GM12878 (cell line): ENCODE measurements at regions not wholly inside any gene's neighbourhood (a gene's known extent, or its start where the extent isn't known, plus 50 kb on each side); places are given as distances from the start of the nearest gene placed in this dataset.

Experiments
- ATAC-seq: fragments of 200-7000 bp; cut with Tn5 transposase; 3 replicates; pipeline ENCODE4 v1.9.1; 2020; ENCODE audit warnings: mild to moderate bottlenecking, moderate library complexity
- BruUV-seq: library from RNA; stranded (reverse); fragments of 400-500 nt; replicated peaks from 2 replicates; lab custom pipeline; 2021; lab: Mats Ljungman, UMichigan
- CTCF ChIA-PET: fragments of 300-600 bp; sonication (Branson Sonifier 250); formaldehyde crosslinking; extraction: SDS; loops from one replicate; lab custom pipeline; 2021; ENCODE audit warnings: inconsistent platforms; lab: Yijun Ruan, JAX
- POLR2A ChIA-PET: fragments of 350-600 bp; formaldehyde crosslinking; extraction: SDS; loops from one replicate; lab custom pipeline; 2021; ENCODE audit warnings: inconsistent platforms; lab: Charles Lee
- RAD21 ChIA-PET: fragments of 300-600 bp; sonication (Branson Sonifier 250); formaldehyde crosslinking; loops from one replicate; lab custom pipeline; 2023; ENCODE audit warnings: antibody characterized with exemption; ENCODE audit not compliant: unreplicated experiment; lab: Charles Lee
- SMC1A ChIA-PET: fragments of 300-600 bp; sonication (Branson Sonifier 250); formaldehyde crosslinking; loops from one replicate; lab custom pipeline; 2023; ENCODE audit not compliant: unreplicated experiment, uncharacterized antibody; lab: Charles Lee
- DNase-seq: peaks from one replicate; pipeline ENCODE4 v3.0.0-alpha.2; 2011; ENCODE audit warnings: low read depth, low spot score
- FAIRE-seq: peaks from 3 replicates; lab custom pipeline; 2011; peaks lifted over from hg19 to GRCh38; lab: Jason Lieb, UNC
- H2AFZ ChIP-seq: 2 replicates; pipeline ENCODE4 v1.6.0; 2011; ENCODE audit warnings: low read depth, low read length, control low read depth; ENCODE audit not compliant: control insufficient read depth
- H3K27ac ChIP-seq: 2 replicates; pipeline ENCODE4 v1.5.1; 2011; ENCODE audit warnings: control low read depth; ENCODE audit not compliant: control insufficient read depth, insufficient read depth
- H3K27me3 ChIP-seq, 2 experiments: replicated peaks in 1 of 2; 2 replicates each; pipeline versions ENCODE4 v1.6.0 to v1.6.1; 2011; ENCODE audit warnings: low read length in 1 of 2; ENCODE audit not compliant: control insufficient read depth in 2 of 2, insufficient read depth in 2 of 2
- H3K36me3 ChIP-seq, 2 experiments: 2 replicates each; pipeline ENCODE4 v1.5.1; 2011; ENCODE audit warnings: low read length in 1 of 2; ENCODE audit not compliant: control insufficient read depth in 2 of 2, insufficient read depth in 2 of 2
- H3K4me1 ChIP-seq: 2 replicates; pipeline ENCODE4 v1.6.1; 2011; ENCODE audit warnings: mild to moderate bottlenecking, low read length, moderate library complexity, mixed read lengths; ENCODE audit not compliant: control insufficient read depth, insufficient read depth
- H3K4me2 ChIP-seq: 2 replicates; pipeline ENCODE4 v1.6.0; 2011; ENCODE audit warnings: control low read depth; ENCODE audit not compliant: control insufficient read depth, insufficient read depth
- H3K4me3 ChIP-seq: fragments of 200-600 bp; sonication (generic); 2 replicates; pipeline ENCODE4 v1.5.1; 2016
- H3K79me2 ChIP-seq: 2 replicates; pipeline ENCODE4 v1.6.0; 2011; ENCODE audit warnings: low read length; ENCODE audit not compliant: control insufficient read depth, insufficient read depth
- H3K9ac ChIP-seq: 2 replicates; pipeline ENCODE4 v1.8.0; 2011; ENCODE audit warnings: low read length, control low read depth, mixed read lengths; ENCODE audit not compliant: control insufficient read depth, insufficient read depth
- H3K9me3 ChIP-seq: replicated peaks from 3 replicates; pipeline ENCODE4 v1.5.1; 2011; ENCODE audit warnings: mild to moderate bottlenecking, low read length; ENCODE audit not compliant: control insufficient read depth, insufficient read depth
- H4K20me1 ChIP-seq: 2 replicates; pipeline ENCODE4 v1.6.0; 2011; ENCODE audit not compliant: control insufficient read depth, insufficient read depth
- BMI1 ChIP-seq: fragments of 450-650 bp; IDR thresholded peaks from 2 replicates; pipeline ENCODE4 v1.6.1; 2016; ENCODE audit warnings: mild to moderate bottlenecking, moderate library complexity, borderline replicate concordance
- CEBPZ ChIP-seq: fragments of 150-350 bp; IDR thresholded peaks from 2 replicates; pipeline ENCODE4 v1.6.1; 2016; ENCODE audit warnings: low read depth, low read length
- FOXK2 ChIP-seq: fragments of 450-650 bp; IDR thresholded peaks from 2 replicates; pipeline ENCODE4 v1.6.1; 2017; ENCODE audit warnings: mild to moderate bottlenecking, moderate library complexity
- MEF2B ChIP-seq: fragments of 450-650 bp; IDR thresholded peaks from 2 replicates; pipeline ENCODE4 v1.6.1; 2018; ENCODE audit warnings: mild to moderate bottlenecking, moderate library complexity; ENCODE audit not compliant: partially characterized antibody, poor library complexity, severe bottlenecking
- NFYA ChIP-seq: IDR thresholded peaks from 2 replicates; pipeline ENCODE4 v1.6.1; 2011; ENCODE audit warnings: low read depth, mild to moderate bottlenecking, low read length, improper control_type of control experiment, borderline replicate concordance
- NR2F1 ChIP-seq: fragments of 450-650 bp; conservative IDR thresholded peaks from 2 replicates; pipeline ENCODE4 v1.6.1; 2017; ENCODE audit warnings: mild to moderate bottlenecking
- RAD51 ChIP-seq: fragments of 450-650 bp; IDR thresholded peaks from 2 replicates; pipeline ENCODE4 v1.6.1; 2016; ENCODE audit warnings: moderate library complexity, mild to moderate bottlenecking, inconsistent platforms
- SKIL ChIP-seq: fragments of 450-650 bp; IDR thresholded peaks from 2 replicates; pipeline ENCODE4 v1.6.1; 2017; ENCODE audit warnings: mild to moderate bottlenecking, low read depth, inconsistent platforms; ENCODE audit not compliant: poor library complexity, severe bottlenecking
- SREBF2 ChIP-seq: IDR thresholded peaks from 2 replicates; pipeline ENCODE4 v1.6.1; 2012; ENCODE audit warnings: mild to moderate bottlenecking, low read length
- WGBS: methylation state at CpG from one replicate; pipeline ENCODE4 v1.1.6; 2016; ENCODE audit warnings: low lambda C conversion rate; ENCODE audit not compliant: insufficient replicate concordance, insufficient coverage; ENCODE audit errors: missing lambda C conversion rate; 5-methylcytosine and 5-hydroxymethylcytosine counted together
- in situ Hi-C: fragments of 300-500 bp; cut with MboI; formaldehyde crosslinking; loops from 9 replicates; pipeline ENCODE4 v1.14.3; 2018; ENCODE audit warnings: mixed read lengths
- intact Hi-C: fragments of 100-400 bp; cut with micrococcal nuclease; formaldehyde crosslinking; loops from one replicate; pipeline ENCODE4 v1.14.2; 2022; ENCODE audit not compliant: unreplicated experiment

GRCh38 chr11:134754521-134755198 lies 342.6 kb upstream of the B3GAT1 start:
- SMC1A ChIA-PET = no interaction called here
- POLR2A ChIA-PET = no interaction called here
- H3K27ac ChIP-seq = no peak overlapping the region
- 19% methylated on average over 18 of the region's 19 CpGs for WGBS
- RAD21 ChIA-PET = no interaction called here
- no peaks in the 10 kb centered on the region; a peak in 1 of 4 replicates for H3K27me3 ChIP-seq
- no peak overlapping the region for H3K4me2 ChIP-seq
- in situ Hi-C loops (no loop called here), intact Hi-C loops (no loop called here)
- H3K9ac ChIP-seq = no peak overlapping the region
- H3K4me3 ChIP-seq = no peak overlapping the region
- no TSS peak for BruUV-seq
- no peaks in the 10 kb centered on the region for H3K9me3 ChIP-seq
- DNase-seq (no peak), FAIRE-seq (no peak), ATAC-seq (no peak)
- H3K36me3 ChIP-seq = no peaks in the 10 kb centered on the region
- no peaks in the 10 kb centered on the region for H3K4me1 ChIP-seq
- TF ChIP-seq SKIL = no peak
- TF ChIP-seq BMI1 = no peak
- no peak for TF ChIP-seq RAD51
- no peak for TF ChIP-seq FOXK2
- TF ChIP-seq SREBF2 = no peak
- TF ChIP-seq MEF2B = no peak
- no peak for TF ChIP-seq NFYA
- TF ChIP-seq CEBPZ = no peak
- no peak for TF ChIP-seq NR2F1
- no peak overlapping the region for H2AFZ ChIP-seq
- no peaks in the 10 kb centered on the region for H3K79me2 ChIP-seq
- CTCF ChIA-PET = no interaction called here
- H4K20me1 ChIP-seq = no peaks in the 10 kb centered on the region
